Hindlimb muscle (tissue), 1 donor: ENCODE measurements at regions not wholly inside any gene's neighbourhood (a gene's known extent, or its start where the extent isn't known, plus 50 kb on each side); places are given as distances from the start of the nearest gene placed in this dataset.
A peak's percentile ranks its signal among the peaks of the same experiment; 100 is the strongest.

Experiments
- DNase-seq: peaks from one replicate; pipeline ENCODE4 v3.0.0-alpha.2; 2013

DNA sequence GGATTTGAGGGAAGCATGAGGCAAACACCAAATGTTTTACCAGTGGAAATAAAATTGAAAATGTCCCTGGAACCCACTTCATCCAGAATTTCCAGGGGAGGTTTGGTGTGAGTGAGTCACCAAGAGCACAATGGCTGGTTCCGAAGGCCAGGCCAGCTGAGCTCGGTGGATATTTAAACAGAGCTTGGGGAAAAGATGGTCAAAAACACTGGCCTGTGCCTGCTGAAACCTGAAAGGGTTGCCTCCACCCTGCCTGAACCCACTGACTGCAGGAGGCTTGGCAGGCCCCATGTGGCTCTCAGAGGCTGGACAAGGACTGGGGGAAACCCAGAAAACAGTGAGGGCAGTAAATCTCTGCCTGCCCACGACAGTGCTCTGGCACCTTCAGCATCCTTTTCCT is 93.9 kb downstream of the TTC32 start:
- no peak for DNase-seq

DNA sequence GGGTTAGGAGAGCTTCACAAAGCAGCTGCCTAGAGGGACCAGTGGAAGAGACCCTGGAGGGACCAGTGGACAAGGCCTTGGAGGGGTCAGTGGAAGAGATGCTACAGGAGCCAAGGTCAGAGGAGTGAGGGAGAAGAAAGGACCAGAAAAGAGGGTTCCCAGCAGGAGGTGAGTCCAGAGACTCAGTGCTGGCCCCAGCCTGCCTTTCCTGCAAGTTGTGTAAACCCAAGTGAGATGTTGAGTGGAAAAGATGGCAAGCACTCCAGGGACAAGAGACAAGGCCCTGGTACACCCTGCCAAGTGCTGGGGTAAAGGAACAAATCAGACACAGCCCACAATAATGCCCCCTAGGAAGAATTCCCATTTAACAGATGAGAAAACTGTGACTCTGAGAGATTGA is 94.4 kb downstream of the TTC32 start:
- no peak for DNase-seq

DNA sequence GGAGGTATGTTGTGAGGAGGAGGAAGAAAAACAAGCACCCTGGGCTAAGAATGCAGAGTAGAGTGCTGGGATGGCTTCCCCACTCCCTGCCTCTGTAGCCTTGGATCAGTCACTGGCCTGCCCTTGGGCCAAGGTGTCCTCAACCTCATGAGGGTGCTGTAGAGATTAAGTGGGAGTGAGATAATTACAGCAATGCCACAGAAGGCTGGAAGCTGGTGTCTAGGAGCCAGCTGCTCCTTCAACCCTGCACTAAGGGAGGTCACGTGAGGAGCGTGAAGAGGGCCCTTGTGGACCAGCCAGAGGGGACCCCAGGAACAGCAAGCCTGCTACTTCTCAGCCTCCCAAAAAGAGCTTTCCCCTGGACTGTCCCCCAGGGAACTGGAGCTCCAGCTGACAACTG is 95.2 kb downstream of the TTC32 start:
- no peak for DNase-seq

DNA sequence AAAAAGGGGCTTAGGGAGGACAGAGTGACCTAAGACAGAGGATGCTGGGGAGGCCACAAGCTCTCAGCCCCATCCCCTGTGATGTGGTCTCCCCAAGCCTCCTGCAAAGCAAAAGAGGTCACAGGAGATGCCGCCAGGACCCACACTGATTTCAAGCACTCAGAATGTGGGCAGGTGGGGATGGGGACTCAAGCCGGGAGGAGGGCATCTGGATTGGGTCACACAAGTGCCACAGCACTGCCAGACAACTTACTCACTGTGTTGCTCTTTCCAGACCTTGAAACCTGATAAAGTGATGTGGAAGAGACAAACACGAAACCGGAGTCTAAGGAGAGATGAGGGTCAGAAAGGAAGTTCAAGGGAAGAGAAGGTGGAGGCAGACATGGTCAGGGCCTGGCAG is 95.7 kb downstream of the TTC32 start:
- no peak for DNase-seq

DNA sequence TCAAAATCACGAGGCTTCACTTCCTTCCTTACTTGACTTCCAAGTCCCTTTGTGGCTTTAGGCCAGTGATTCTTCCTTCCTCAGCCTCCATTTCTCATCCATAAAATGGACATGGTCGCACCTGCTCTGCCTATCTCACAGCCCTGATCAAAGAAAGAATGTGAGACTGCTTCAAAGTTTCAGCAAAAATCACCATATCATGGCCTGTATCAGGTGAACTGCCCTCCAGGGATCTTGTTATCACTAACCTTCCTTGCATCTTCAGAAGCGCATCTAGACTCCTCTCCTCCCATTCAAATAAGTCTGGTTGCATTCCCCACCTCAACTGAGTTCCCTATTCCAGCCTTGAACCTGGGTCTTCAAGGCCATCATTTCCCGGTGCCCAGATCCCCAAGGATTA is 96.5 kb downstream of the TTC32 start:
- DNase-seq: no peak

DNA sequence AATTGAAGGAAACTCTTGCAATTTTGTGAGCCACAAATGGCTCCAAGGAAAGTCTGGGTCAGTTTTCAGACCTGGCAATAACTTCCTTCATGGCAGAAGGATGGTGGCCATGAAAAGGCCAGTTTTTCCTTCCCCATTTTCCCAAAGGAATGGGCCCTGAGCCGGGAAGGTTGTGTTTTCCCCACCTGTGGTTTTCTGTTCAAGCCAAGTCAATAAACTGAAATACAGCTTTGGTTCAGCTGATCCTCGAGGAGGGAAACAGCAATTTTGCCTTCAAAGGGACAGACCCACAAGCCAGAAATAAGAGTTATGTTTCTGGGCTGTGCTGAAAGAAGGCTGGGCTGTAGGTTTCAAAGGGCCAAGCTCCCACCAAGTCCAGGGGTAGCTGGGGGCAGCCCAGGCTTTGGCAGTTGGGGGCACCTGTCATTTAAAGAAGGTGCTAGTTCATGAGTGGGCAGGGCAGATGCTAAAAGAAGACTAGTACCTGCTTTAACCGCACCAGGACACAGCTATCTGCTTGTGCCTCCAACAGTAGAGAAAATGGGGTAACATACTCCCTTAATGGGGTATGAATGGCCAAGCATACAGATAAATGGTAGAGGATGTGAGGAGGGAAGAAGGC is 97.0 kb downstream of the TTC32 start:
- no peak for DNase-seq

DNA sequence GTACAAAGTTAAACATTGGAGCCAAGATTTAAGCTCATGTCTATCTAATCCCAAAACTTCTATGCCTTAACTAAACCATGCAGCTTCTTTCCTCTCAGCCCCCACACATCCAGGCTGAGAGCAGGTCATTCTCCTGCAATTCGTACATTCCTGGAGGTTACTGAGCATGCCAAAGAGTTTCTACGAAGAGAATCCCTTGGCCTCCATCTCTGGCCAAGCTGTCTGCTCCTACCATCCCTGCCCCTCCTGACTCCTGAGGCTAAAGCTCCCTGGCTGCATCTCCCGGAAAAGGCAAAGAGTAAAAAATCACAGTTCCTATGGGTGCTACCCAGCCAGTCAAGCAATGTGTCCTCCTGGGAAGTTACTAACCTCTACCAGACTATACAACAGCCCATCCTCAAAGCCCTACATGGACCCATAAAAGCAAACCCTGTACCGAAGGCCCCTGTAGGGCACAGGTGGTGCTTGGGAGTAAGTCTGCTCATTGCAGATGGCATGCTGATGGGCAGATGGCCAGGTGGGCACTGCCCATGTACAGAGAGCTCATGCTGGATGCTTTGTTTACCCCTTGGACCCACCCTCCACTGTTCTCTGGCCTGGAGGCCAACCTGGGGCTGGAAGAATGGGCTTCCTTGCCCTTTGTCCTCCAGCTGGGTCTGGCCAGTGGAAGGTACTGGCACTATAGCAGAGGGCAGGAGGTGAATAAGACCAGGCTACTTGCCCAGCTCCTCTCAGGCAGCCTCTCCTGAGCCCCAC is 99.5 kb downstream of the TTC32 start:
- no peak for DNase-seq

DNA sequence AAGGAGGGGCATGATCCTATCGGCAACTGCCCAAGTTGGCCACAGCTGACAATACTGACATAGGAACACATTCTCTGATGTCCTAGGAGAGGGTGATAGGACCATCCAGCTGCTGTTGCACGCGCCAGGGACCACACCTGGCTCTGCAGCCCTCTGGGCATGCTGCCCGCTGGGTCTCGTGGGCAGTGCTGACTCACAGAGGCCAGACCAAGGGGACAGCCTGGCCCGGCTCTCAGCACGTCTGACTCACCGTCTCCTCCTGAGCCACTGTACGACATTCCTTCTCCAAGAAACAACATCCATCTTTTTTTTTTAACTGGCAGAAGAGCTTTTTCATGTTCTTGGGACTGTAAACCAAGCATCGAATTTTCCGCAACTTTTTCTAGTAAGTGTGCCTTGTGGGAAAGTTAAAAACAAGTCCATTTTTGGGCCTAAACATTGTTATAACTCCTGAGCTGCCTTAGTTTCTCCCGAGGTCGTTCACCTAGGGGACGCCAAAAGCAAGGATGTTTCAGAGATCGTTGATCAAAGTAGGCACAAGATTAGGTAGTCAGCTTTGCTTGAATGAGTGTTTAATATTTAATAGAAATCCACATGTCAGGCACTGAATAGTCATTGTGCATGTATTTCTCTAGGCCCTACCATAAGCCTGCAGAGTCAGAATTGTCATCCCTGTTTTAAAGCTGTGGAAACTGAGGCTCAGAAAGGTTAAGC is 100.3 kb downstream of the TTC32 start:
- DNase-seq: peak; percentile 56

DNA sequence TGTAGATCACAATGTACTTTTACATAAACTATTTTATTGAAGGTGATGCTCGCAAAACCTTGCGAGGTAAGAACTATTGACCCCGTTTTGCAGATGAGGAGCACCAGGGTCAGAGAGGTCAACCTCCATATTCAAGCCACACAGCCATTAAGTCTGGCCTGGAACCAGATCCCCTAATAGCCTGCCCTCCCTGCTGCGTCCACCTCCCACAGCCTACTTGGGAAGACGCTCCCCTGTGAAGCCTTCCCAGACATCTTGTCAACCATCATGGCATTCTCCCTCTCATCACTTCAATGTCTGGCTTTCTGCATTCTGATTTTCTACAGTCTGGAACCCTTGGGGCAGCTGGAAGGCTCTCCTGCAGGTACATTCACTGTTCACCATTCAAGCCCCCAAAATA is 101.0 kb downstream of the TTC32 start:
- no peak for DNase-seq

DNA sequence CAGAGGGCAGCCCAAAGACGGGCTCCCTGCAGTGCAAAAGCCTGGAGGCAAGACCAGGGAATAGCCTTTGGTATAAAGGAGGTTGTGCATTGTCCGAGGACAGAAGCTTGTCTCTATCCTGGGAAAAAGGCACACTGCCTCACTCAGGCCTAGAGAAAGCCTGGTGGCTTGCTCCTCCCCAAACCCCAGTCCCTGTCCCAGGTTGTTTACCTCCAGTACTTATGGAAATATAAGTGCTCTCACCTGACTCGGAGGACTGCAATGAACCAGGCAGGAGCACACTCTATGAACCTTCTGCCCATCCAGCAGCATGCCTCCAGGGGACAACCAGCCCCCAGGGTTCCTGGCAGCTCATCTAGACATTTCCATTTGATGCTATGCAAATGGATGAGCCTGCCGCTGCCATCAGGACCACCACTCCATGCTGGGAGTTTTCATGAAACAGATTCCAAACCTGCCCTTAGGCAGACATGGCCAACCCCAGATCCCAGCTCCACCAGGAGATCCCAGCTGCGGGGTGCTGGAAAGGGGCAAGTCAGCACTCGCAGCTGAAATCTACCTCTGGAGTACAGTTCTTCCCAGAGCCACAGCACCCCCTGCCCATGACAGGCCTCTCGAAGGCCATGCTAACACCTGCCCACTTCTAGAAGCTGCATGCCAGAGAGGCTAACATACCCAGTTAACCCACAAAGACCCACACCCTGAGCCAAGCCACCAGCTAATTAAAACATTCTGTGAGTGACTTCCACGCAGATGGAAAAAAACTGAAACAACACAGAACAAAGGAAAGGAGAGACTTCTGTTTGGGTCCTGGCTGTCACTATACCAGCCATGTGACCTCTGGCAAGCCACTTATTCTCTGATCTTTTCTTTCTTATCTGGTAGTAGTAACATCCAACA is 101.7 kb downstream of the TTC32 start:
- DNase-seq: no peak

DNA sequence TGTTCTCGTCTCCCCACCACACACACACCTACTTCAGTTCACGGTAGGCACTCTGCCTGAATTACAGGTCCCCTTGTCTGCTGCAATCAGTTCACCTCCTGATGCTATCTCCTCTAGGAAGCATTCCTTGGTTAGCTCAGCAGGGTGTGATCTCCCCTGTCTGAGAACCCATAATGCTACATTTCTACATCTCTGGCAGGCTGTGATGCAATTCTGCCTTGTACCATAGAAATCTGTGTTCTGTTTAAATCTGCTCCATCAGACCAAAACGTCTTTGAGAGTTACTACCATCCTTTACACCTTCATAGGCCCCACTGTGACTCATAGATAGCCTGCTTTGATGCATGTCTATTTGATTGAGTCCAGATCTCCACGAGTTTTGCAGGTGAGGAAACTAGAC is 103.9 kb downstream of the TTC32 start:
- no peak for DNase-seq

DNA sequence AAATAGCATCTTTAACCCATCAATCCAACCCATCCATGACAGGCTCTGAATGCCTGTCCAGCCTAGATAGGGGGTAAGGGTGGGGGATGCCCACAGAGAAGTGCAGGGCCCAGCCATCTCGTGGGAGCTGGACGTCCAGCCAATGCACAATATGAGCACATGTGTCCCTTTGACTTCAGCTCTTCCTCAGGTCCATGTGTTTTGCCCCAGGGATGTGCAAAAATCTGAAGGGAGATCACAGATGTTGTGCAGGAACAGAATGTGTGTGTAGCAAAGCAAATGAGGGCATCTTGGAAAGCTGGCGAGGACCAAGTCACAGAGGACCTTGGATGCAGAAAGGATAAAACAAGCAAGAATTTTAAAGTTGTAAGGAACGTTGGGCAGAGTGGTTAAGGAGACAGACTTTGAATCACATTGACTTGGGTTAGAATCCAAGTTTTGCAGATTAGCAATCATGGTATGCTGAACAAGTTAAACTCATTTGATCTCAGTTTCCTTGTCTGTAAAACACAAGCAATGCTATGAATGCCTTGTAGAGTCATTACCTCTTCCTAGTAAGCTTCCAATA is 104.5 kb downstream of the TTC32 start:
- DNase-seq: no peak

DNA sequence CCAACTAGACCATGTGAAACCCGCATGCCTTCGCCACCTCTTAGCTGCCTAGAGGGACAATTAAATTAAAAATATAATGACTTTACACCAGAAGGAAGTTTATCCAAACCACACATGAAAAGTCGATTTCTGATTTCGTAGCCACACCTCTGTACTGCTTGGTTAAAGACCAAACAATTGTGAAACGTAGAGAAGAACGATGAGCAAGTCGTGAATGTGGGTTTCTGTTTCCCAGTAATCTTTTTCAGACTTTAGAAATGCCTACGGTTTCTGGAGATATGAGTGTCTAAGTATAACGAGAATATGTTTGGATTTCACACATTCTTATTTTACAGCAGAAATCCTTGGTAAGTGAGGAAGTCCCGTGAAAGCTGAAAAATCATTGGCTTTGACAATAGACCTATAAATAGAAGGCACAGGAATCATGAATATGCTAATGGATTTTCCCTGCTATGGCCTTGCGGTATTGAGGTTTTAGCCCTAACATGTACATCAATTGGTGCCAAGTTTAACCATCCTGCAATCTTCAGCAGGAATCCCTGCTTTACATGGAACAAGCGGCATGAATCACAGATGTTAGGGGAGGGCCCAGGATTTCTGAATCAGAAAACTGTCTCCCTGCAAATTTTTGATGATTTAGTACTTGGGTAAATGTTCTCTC is 105.6 kb downstream of the TTC32 start:
- DNase-seq: no peak

DNA sequence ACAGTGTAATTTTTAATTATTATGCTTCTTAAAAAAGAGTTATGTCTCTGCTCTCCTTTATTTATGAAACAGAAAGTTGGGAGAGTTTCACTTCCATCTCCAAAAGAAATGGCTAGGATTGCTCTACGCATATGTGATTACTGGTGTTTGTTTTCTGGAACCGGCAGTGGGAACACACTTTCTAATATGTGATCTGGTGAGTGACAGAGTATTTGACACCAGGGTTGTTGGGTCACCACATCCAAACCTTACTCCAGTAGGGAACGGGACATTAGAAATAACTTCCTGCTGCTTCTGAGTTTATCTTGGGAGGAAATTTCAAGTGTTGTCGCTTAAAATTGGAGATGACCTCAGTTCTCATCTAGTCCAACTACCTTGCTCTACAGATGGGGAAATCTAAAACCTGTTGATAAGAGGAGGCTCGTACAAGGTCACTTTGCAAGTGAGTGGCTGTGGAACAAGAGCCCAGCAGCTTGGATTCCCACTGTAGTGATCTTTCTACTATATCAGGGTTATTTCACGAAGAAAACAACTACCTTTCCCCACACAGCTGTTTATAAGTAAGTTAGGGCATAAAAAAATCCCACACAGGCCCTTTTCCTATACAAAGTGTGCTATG is 108.5 kb downstream of the TTC32 start:
- DNase-seq: no peak

DNA sequence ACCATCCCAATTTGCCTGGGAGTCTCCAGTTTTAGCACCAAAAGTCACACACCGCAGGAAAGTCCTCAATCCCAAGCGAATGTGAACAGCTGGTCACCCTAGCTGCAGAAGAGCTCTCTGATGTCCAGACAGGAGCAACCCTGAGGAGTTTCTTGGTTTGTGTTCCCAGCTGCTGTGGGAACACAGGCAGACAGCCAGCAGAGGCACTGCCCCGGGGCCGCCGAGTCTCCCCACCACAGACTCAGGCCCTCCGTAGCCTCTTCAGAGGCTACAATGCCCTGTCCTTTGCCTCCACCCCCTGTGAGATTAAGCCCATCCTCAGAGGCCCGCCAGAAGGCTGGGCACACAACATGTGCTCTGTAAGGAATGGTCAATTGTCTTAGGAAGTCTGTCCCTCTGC is 111.5 kb downstream of the TTC32 start:
- DNase-seq: no peak

DNA sequence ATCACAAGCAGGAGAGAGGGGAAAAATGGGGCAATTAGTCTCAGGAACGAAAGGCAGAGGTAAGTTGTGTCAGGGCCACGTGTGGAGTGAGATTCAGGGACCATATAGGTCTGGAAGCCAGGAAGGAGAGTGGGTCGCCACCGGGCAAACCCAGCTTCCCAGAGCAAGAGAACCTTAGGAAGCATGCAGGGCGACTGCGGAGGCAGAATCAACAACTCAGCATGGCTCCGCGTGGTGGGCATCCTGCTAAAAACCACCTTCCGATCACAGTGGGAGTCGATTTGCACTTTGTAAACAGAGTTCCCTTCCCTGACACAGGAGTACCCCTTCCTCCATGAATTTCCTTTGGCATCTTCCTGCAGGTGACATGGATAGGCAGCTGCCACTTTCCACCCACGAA is 114.6 kb downstream of the TTC32 start:
- DNase-seq: no peak

DNA sequence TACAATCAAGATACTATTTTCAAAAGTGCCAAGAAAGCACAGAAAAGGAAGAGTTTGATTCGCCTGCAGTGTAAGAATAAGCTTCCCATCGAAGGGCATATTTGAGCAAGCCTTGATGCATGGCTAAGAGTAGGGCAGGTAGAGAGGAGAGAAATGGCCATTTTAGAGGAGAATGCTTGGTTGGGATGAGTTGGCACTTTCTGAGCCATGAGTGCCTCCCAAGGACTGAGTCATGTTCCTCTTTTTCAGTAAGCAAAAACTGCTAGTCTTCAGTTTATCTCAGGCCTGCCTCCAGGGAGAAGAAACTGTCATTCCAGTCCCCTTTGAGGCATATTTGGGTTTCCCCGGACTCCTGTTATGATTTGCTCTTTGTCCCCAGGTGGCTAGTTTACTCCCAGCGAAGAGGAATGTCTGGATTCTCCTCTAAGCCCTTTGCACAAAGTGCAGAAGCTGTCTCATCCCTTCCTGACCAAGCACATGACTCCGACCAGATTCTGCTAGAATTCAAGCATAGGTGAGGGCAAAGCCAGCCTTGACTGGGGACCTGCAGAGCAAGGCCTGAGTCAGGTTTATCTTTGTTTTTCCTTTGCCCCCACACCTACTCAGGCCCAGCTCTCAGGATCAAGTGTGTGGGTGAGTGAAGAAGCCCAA is 115.2 kb downstream of the TTC32 start:
- no peak for DNase-seq

DNA sequence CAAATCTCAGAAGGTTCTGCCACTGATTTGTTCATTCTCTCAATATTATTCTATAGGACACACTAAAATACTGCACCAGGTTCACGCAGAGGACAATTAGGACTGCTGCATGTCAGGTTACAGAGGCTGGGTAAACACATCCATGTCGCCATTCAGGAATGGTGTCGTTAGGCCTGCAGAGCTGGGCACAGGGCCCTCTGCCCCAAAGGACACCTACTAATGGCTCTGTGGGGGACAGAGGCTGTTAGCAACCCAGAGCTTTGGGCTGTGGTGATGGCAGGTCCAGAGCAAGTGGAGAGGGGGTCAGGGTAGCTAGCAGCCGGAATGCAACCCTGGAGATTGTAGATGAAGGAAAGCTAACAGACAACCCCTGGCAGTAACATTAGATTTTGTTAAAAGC is 115.9 kb downstream of the TTC32 start:
- no peak for DNase-seq

DNA sequence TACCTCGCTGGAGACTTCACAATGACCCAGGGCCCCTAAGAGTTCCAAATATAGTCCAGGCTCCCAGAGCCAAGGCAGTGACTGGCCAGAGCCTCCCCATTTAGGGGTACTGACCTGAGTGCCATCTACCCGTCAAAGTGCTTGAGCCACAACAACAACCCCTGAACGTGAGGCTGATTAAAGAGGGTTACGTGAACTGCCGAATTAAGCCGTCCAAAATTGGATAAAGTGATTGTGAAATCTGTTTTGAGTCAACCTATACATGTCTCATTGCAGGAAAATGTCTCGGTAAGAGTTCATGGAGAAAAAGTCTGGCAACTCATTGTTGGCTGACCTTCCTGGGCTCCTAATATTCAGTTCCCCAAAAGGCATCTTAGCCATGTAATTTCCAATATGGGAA is 116.3 kb downstream of the TTC32 start:
- DNase-seq: no peak

DNA sequence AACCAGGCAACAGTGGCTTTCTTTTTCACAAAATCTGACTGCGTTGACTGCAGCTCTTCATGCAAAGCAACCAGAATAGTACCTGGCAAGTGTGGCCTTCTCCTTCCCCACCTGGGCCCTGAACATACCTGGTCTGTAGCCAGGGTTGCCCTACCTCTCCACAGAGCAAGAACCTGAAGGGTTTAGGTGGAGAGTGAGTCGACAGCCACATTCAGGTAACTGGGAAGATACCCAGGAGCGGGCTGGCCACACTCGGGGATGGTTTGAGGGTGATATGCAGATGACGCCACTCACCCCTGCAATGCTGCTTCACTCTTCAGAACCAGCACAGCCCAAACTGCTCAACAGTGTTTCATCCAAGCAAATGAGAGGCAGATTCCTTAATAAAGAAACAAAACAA is 117.3 kb downstream of the TTC32 start:
- no peak for DNase-seq

DNA sequence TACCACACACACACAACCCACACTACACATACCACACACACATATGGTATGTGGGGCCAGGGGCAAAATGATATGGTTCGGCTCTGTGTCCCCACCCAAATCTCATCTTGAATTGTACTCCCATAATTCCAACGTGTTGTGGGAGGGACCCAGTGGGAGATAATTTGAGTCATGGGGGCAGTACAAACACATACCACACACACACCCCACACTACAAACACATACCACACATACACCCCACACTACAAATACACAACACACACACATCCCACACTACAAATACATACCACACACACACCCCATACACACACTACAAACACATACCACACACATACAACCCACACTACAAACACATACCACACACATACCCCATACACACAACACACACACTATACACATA is 117.8 kb downstream of the TTC32 start:
- DNase-seq: no peak
